GM23248 (cell line): ENCODE measurements at regions not wholly inside any gene's neighbourhood (a gene's known extent, or its start where the extent isn't known, plus 50 kb on each side); places are given as distances from the start of the nearest gene placed in this dataset.

Source experiments
- EZH2 ChIP-seq: fragments of 200-600 bp; sonication (generic); IDR thresholded peaks from 2 replicates; pipeline ENCODE4 v1.6.1; 2018; ENCODE audit warnings: antibody characterized with exemption, mild to moderate bottlenecking; ENCODE audit not compliant: insufficient read depth, poor library complexity, severe bottlenecking
- EZH2phosphoT487 ChIP-seq: fragments of 200-600 bp; sonication (generic); IDR thresholded peaks from 2 replicates; pipeline ENCODE4 v1.6.1; 2018; ENCODE audit warnings: antibody characterized with exemption, moderate library complexity, mild to moderate bottlenecking, low read depth; ENCODE audit not compliant: insufficient read depth

DNA sequence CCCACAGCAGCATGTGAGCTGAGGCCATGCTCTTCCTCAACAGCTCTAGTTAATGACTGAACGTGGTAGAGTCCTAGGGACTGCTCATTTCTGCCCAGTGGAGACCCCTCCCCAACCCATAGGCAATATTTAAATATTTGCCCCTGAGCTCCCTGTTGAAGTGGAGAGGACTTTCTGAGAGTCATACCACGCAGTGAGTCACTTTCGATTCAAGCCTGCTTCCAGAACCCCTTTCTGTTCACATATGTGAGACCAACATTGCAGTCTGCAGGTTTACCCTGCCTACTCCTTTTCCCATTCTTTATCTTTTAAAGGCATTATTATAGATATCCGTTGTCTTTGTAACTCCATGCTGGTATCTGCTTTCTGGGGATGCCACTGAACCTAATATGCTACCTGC, 946.3 kb downstream of the JRKL start:
- no peak for TF ChIP-seq EZH2
- TF ChIP-seq EZH2phosphoT487, result no peak
